ENCODE measurements at regions not wholly inside any gene's neighbourhood (a gene's known extent, or its start where the extent isn't known, plus 50 kb on each side); places are given as distances from the start of the nearest gene placed in this dataset.
"Not testable (repeated sequence)": the region's sequence is repeated elsewhere in the genome, so short reads cannot be mapped to it uniquely, and the experiment has no call there.

GRCh38 chr6:165178056-165178455, 131.3 kb downstream of the C6orf118 start:
- Histone ChIP-seq H3K27me3 (ENCODE audit: control insufficient read depth in 5 of 5, insufficient read depth in 4 of 5, low read length in 5 of 5) (no peaks in the 10 kb centered on the region), H3K4me3 (ENCODE audit: low read depth in 1 of 5, low read length in 5 of 5) (no peak overlapping the region), H3K27ac (ENCODE audit: low read depth, low read length) (no peak overlapping the region), H3K9me3 (ENCODE audit: control insufficient read depth in 5 of 5, low read length in 5 of 5) (peaks cover 0 to 2% (median 0%) of the 10 kb centered on the region in 5 donors), H3K36me3 (ENCODE audit: control insufficient read depth in 5 of 5, insufficient read depth in 5 of 5, low read length in 5 of 5) (no peaks in the 10 kb centered on the region), H3K4me1 (ENCODE audit: control insufficient read depth in 5 of 5, insufficient read depth in 5 of 5, low read length in 5 of 5) (no peaks in the 10 kb centered on the region), H3K9ac (ENCODE audit: low read length in 5 of 5) (no peak overlapping the region)

GRCh38 chr6:165173484-165173883, 135.9 kb downstream of the C6orf118 start:
- H3K36me3 ChIP-seq (ENCODE audit: control insufficient read depth in 5 of 5, insufficient read depth in 5 of 5, low read length in 5 of 5): no peaks in the 10 kb centered on the region
- no peaks in the 10 kb centered on the region for H3K4me1 ChIP-seq (ENCODE audit: control insufficient read depth in 5 of 5, insufficient read depth in 5 of 5, low read length in 5 of 5)
- H3K4me3 ChIP-seq (ENCODE audit: low read depth in 1 of 5, low read length in 5 of 5): no peak overlapping the region
- peaks cover 0 to 2% (median 0%) of the 10 kb centered on the region in 5 donors for H3K9me3 ChIP-seq (ENCODE audit: control insufficient read depth in 5 of 5, low read length in 5 of 5)
- H3K9ac ChIP-seq (ENCODE audit: low read length in 5 of 5): no peak overlapping the region
- no peak overlapping the region for H3K27ac ChIP-seq (ENCODE audit: low read depth, low read length)
- H3K27me3 ChIP-seq (ENCODE audit: control insufficient read depth in 5 of 5, insufficient read depth in 4 of 5, low read length in 5 of 5): no peaks in the 10 kb centered on the region

- Histone ChIP-seq H3K27me3 (ENCODE audit: control insufficient read depth in 5 of 5, insufficient read depth in 4 of 5, low read length in 5 of 5) (no peaks in the 10 kb centered on the region), H3K4me3 (ENCODE audit: low read depth in 1 of 5, low read length in 5 of 5) (no peak overlapping the region), H3K27ac (ENCODE audit: low read depth, low read length) (no peak overlapping the region), H3K9me3 (ENCODE audit: control insufficient read depth in 5 of 5, low read length in 5 of 5) (peaks cover 0 to 6% (median 0%) of the 10 kb centered on the region in 5 donors), H3K4me1 (ENCODE audit: control insufficient read depth in 5 of 5, insufficient read depth in 5 of 5, low read length in 5 of 5) (peaks cover 0 to 2% (median 0%) of the 10 kb centered on the region in 5 donors), H3K9ac (ENCODE audit: low read length in 5 of 5) (no peak overlapping the region), H3K36me3 (ENCODE audit: control insufficient read depth in 5 of 5, insufficient read depth in 5 of 5, low read length in 5 of 5) (no peaks in the 10 kb centered on the region)
These were observed 141.5 kb downstream of the C6orf118 start for GRCh38 chr6:165167861-165168260.

- H3K9ac ChIP-seq (ENCODE audit: low read length in 5 of 5): no peak overlapping the region
- no peak overlapping the region for H3K4me3 ChIP-seq (ENCODE audit: low read depth in 1 of 5, low read length in 5 of 5)
- no peaks in the 10 kb centered on the region for H3K36me3 ChIP-seq (ENCODE audit: control insufficient read depth in 5 of 5, insufficient read depth in 5 of 5, low read length in 5 of 5)
- no peak overlapping the region for H3K27ac ChIP-seq (ENCODE audit: low read depth, low read length)
- no peaks in the 10 kb centered on the region for H3K27me3 ChIP-seq (ENCODE audit: control insufficient read depth in 5 of 5, insufficient read depth in 4 of 5, low read length in 5 of 5)
- H3K4me1 ChIP-seq (ENCODE audit: control insufficient read depth in 5 of 5, insufficient read depth in 5 of 5, low read length in 5 of 5): peaks cover 0 to 2% (median 0%) of the 10 kb centered on the region in 5 donors
- H3K9me3 ChIP-seq (ENCODE audit: control insufficient read depth in 5 of 5, low read length in 5 of 5): peaks cover 0 to 6% (median 0%) of the 10 kb centered on the region in 5 donors
These were observed 142.1 kb downstream of the C6orf118 start for GRCh38 chr6:165167311-165167710.

GRCh38 chr6:165163519-165163918, 145.9 kb downstream of the C6orf118 start:
- H3K4me3 ChIP-seq (ENCODE audit: low read depth in 1 of 5, low read length in 5 of 5): no peak overlapping the region
- no peaks in the 10 kb centered on the region for H3K27me3 ChIP-seq (ENCODE audit: control insufficient read depth in 5 of 5, insufficient read depth in 4 of 5, low read length in 5 of 5)
- no peak overlapping the region for H3K27ac ChIP-seq (ENCODE audit: low read depth, low read length)
- no peaks in the 10 kb centered on the region for H3K36me3 ChIP-seq (ENCODE audit: control insufficient read depth in 5 of 5, insufficient read depth in 5 of 5, low read length in 5 of 5)
- H3K9ac ChIP-seq (ENCODE audit: low read length in 5 of 5): no peak overlapping the region
- H3K9me3 ChIP-seq (ENCODE audit: control insufficient read depth in 5 of 5, low read length in 5 of 5): peaks cover 0 to 6% (median 0%) of the 10 kb centered on the region in 5 donors
- H3K4me1 ChIP-seq (ENCODE audit: control insufficient read depth in 5 of 5, insufficient read depth in 5 of 5, low read length in 5 of 5): peaks cover 0 to 2% (median 0%) of the 10 kb centered on the region in 5 donors

GRCh38 chr6:165159460-165159859, 149.9 kb downstream of the C6orf118 start:
- Histone ChIP-seq H3K27me3 (ENCODE audit: control insufficient read depth in 5 of 5, insufficient read depth in 4 of 5, low read length in 5 of 5) (no peaks in the 10 kb centered on the region), H3K9ac (ENCODE audit: low read length in 5 of 5) (no peak overlapping the region)

GRCh38 chr6:165146456-165146855, 162.9 kb downstream of the C6orf118 start:
- H3K9me3 ChIP-seq (ENCODE audit: control insufficient read depth in 5 of 5, low read length in 5 of 5): peaks cover 0 to 7% (median 4%) of the 10 kb centered on the region in 5 donors
- H3K4me1 ChIP-seq (ENCODE audit: control insufficient read depth in 5 of 5, insufficient read depth in 5 of 5, low read length in 5 of 5): no peaks in the 10 kb centered on the region
- no peak overlapping the region for H3K27ac ChIP-seq (ENCODE audit: low read depth, low read length)
- no peaks in the 10 kb centered on the region for H3K36me3 ChIP-seq (ENCODE audit: control insufficient read depth in 5 of 5, insufficient read depth in 5 of 5, low read length in 5 of 5)
- no peak overlapping the region for H3K9ac ChIP-seq (ENCODE audit: low read length in 5 of 5)
- H3K4me3 ChIP-seq (ENCODE audit: low read depth in 1 of 5, low read length in 5 of 5): no peak overlapping the region
- no peaks in the 10 kb centered on the region for H3K27me3 ChIP-seq (ENCODE audit: control insufficient read depth in 5 of 5, insufficient read depth in 4 of 5, low read length in 5 of 5)

More at GRCh38 chr6:165159460-165159859, 149.9 kb downstream of the C6orf118 start:
- Histone ChIP-seq H3K4me3 (ENCODE audit: low read depth in 1 of 5, low read length in 5 of 5) (no peak overlapping the region), H3K9me3 (ENCODE audit: control insufficient read depth in 5 of 5, low read length in 5 of 5) (peaks cover 0 to 6% (median 0%) of the 10 kb centered on the region in 5 donors), H3K36me3 (ENCODE audit: control insufficient read depth in 5 of 5, insufficient read depth in 5 of 5, low read length in 5 of 5) (no peaks in the 10 kb centered on the region), H3K27ac (ENCODE audit: low read depth, low read length) (no peak overlapping the region), H3K4me1 (ENCODE audit: control insufficient read depth in 5 of 5, insufficient read depth in 5 of 5, low read length in 5 of 5) (peaks cover 0 to 2% (median 0%) of the 10 kb centered on the region in 5 donors)

GRCh38 chr6:165135889-165136288, 173.5 kb downstream of the C6orf118 start:
- H3K4me3 ChIP-seq (ENCODE audit: low read depth in 1 of 5, low read length in 5 of 5): peak overlapping the region in 1 of 5 donors; percentile 0
- H3K27ac ChIP-seq (ENCODE audit: low read depth, low read length): no peak overlapping the region
- no peak overlapping the region for H3K9ac ChIP-seq (ENCODE audit: low read length in 5 of 5)
- peaks cover 0 to 29% (median 20%) of the 10 kb centered on the region in 5 donors for H3K9me3 ChIP-seq (ENCODE audit: control insufficient read depth in 5 of 5, low read length in 5 of 5)
- H3K36me3 ChIP-seq (ENCODE audit: control insufficient read depth in 5 of 5, insufficient read depth in 5 of 5, low read length in 5 of 5): no peaks in the 10 kb centered on the region
- no peaks in the 10 kb centered on the region for H3K4me1 ChIP-seq (ENCODE audit: control insufficient read depth in 5 of 5, insufficient read depth in 5 of 5, low read length in 5 of 5)
- no peaks in the 10 kb centered on the region for H3K27me3 ChIP-seq (ENCODE audit: control insufficient read depth in 5 of 5, insufficient read depth in 4 of 5, low read length in 5 of 5)

GRCh38 chr6:165129086-165129485, 180.3 kb downstream of the C6orf118 start:
- no peaks in the 10 kb centered on the region for H3K27me3 ChIP-seq (ENCODE audit: control insufficient read depth in 5 of 5, insufficient read depth in 4 of 5, low read length in 5 of 5)
- no peak overlapping the region for H3K9ac ChIP-seq (ENCODE audit: low read length in 5 of 5)
- H3K27ac ChIP-seq (ENCODE audit: low read depth, low read length): no peak overlapping the region
- H3K36me3 ChIP-seq (ENCODE audit: control insufficient read depth in 5 of 5, insufficient read depth in 5 of 5, low read length in 5 of 5): no peaks in the 10 kb centered on the region
- H3K9me3 ChIP-seq (ENCODE audit: control insufficient read depth in 5 of 5, low read length in 5 of 5): no peaks in the 10 kb centered on the region
- H3K4me3 ChIP-seq (ENCODE audit: low read depth in 1 of 5, low read length in 5 of 5): no peak overlapping the region
- no peaks in the 10 kb centered on the region for H3K4me1 ChIP-seq (ENCODE audit: control insufficient read depth in 5 of 5, insufficient read depth in 5 of 5, low read length in 5 of 5)

- H3K4me3 ChIP-seq (ENCODE audit: low read depth in 1 of 5, low read length in 5 of 5); H3K27me3 ChIP-seq (ENCODE audit: control insufficient read depth in 5 of 5, insufficient read depth in 4 of 5, low read length in 5 of 5); H3K27ac ChIP-seq (ENCODE audit: low read depth, low read length); H3K9me3 ChIP-seq (ENCODE audit: control insufficient read depth in 5 of 5, low read length in 5 of 5); H3K9ac ChIP-seq (ENCODE audit: low read length in 5 of 5); H3K36me3 ChIP-seq (ENCODE audit: control insufficient read depth in 5 of 5, insufficient read depth in 5 of 5, low read length in 5 of 5); H3K4me1 ChIP-seq (ENCODE audit: control insufficient read depth in 5 of 5, insufficient read depth in 5 of 5, low read length in 5 of 5): not testable (repeated sequence)
These were observed 181.7 kb downstream of the C6orf118 start for GRCh38 chr6:165127743-165128142.

GRCh38 chr6:165124681-165125080, 184.7 kb downstream of the C6orf118 start:
- not testable (repeated sequence) for H3K4me3 ChIP-seq (ENCODE audit: low read depth in 1 of 5, low read length in 5 of 5)

More at GRCh38 chr6:165124681-165125080, 184.7 kb downstream of the C6orf118 start:
- H3K27ac ChIP-seq (ENCODE audit: low read depth, low read length); H3K27me3 ChIP-seq (ENCODE audit: control insufficient read depth in 5 of 5, insufficient read depth in 4 of 5, low read length in 5 of 5); H3K36me3 ChIP-seq (ENCODE audit: control insufficient read depth in 5 of 5, insufficient read depth in 5 of 5, low read length in 5 of 5); H3K9ac ChIP-seq (ENCODE audit: low read length in 5 of 5); H3K4me1 ChIP-seq (ENCODE audit: control insufficient read depth in 5 of 5, insufficient read depth in 5 of 5, low read length in 5 of 5); H3K9me3 ChIP-seq (ENCODE audit: control insufficient read depth in 5 of 5, low read length in 5 of 5): not testable (repeated sequence)

All from subcutaneous abdominal adipose tissue (tissue), 5 donors.